ENCODE measurements at regions not wholly inside any gene's neighbourhood (a gene's known extent, or its start where the extent isn't known, plus 50 kb on each side); places are given as distances from the start of the nearest gene placed in this dataset.
"Not testable (repeated sequence)": the region's sequence is repeated elsewhere in the genome, so short reads cannot be mapped to it uniquely, and the experiment has no call there.

- DNase-seq = no peak
Observed at GRCh38 chr1:43039228-43040055, 80.8 kb upstream of the SLC2A1 start.

- no peak for DNase-seq
Observed at GRCh38 chr1:43038232-43038935, 79.7 kb upstream of the SLC2A1 start.

DNA sequence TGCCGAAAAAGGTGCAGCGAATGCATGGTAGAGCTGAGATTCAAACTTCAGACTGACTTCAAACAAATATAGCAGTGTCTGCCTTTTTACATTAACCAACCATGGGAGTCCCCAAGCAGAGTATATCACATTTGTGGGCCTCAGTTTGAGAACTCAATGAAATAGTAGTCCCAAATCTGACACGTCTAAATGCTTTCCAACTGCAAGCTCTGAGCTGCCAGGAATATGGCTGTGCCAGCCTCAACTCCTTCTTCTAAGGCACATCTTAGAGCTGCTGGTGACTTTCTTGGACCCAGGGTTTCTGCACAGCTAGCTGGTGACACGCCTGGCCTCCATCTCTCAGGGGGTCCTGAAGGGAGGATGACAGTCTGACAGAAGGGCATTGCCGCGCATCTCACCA, 78.8 kb upstream of the SLC2A1 start:
- no peak for DNase-seq

- no peak for DNase-seq
Observed at GRCh38 chr1:43036932-43037331, 78.3 kb upstream of the SLC2A1 start.

GRCh38 chr1:43035821-43036741, 77.4 kb upstream of the SLC2A1 start:
- DNase-seq = no peak

DNA sequence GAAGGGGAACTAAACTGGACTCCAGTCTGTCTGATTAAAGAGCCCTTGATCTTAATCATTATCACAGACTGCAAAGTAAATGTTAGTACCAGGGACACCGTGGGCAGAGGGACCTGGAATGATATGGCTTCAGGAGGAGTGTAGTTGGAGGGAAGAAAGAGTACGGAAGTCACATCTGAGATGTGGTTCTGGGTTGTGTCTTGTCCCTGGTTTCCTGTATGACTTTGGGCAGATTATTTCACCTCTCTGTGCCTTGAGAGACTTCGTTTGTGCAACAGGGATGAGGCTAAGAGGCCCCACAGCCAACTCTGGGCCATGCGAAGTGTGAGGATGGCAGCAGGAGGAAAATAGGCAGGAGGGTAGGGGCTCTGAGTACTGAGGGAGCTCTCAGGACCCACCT, 76.1 kb upstream of the SLC2A1 start:
- peak in 1 of 5 experiments; percentile 54 for DNase-seq

DNA sequence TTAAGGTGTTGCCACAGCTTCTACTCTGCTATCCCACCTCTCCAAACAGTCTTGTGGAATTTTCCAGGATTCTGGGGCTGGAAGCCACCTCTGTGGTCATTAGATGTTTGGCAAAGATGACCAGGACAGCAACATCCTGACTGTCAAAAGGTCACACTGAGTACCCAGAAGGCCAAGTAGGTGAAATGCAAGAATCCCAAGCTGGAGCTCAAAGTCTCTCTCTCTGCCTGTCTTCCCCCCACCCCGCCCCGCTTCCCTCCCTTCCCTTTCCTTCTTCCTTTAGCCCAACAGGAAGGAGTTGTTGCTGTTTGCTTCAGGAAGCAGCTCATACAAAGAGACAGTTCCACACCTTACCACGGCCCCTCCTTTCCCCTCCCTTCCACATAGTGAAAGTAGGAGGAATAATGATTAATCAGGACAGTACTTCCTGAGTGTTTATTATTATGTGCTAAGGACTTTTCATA, 75.6 kb upstream of the SLC2A1 start:
- DNase-seq = no peak

DNA sequence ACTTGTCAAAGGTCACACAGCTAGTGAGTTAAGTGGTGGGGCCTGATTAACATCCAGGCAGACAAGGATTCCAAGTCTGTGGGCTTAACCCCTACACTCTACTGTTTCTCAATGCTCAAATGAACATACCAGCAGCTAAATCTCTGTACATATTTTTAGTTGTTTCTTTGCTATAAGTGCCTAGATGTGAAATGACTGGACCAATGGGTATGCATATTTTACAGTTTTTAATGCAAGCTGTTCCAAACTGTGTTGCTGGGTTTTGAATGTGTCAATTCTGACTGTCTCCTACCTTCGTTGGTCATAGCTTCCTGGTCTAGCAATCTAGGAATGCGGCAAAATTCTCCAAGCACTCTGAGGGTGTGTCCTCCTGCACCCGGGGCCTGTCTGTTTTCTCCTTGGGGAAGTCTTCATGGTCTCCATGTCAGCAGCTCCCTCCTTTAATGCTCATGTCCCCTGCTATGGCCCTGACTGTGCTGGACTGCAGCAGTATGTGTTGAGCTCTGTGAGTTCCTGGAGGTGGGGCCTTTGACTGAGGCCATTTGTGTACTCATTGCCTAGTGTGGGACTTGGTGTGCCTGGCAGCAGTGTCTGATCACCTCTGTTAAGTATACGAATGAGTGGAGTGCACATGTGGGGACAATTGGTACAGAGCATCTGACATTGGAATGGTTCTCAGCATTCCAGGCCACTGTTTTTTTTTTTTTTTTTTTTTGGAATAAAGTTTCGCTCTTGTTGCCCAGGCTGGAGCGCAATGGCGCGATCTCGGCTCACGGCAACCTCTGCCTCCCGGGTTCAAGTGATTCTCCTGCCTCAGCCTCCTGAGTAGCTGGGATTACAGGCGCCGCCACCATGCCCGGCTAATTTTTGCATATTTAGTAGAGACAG, 72.9 kb upstream of the SLC2A1 start:
- DNase-seq = no peak

- DNase-seq = no peak
Observed at GRCh38 chr1:43024905-43025304, 66.2 kb upstream of the SLC2A1 start.

GRCh38 chr1:43021547-43022474, 63.1 kb upstream of the SLC2A1 start:
- no peak for DNase-seq

GRCh38 chr1:43019226-43019625, 60.6 kb upstream of the SLC2A1 start:
- no peak for DNase-seq

DNA sequence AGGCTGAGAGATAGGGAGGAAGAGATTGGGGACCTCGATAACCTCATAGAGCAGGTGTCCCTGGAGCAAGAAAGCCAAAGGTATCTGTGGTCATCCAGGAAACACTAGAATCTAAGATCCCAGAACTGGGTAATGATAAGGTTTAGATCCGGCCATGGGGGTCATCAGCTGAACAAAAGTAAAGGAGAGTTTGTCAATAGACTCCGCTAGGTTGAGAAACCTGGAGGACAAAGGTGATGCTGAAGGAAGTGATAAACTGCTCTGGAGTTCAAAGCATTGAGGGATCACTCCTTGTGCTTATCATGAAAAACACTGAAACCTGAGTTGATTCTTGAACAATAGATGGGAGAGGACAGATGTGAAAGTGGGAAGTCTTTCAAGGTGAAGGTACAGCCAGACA, 59.5 kb upstream of the SLC2A1 start:
- no peak for DNase-seq

- no peak for DNase-seq
Observed at GRCh38 chr1:43015269-43015668, 56.6 kb upstream of the SLC2A1 start.

GRCh38 chr1:43014579-43014978, 55.9 kb upstream of the SLC2A1 start:
- DNase-seq = not testable (repeated sequence)

- DNase-seq = no peak
Observed at GRCh38 chr1:43011020-43011419, 52.4 kb upstream of the SLC2A1 start.

- DNase-seq = no peak
Observed at GRCh38 chr1:43009274-43009673, 50.6 kb upstream of the SLC2A1 start.

DNA sequence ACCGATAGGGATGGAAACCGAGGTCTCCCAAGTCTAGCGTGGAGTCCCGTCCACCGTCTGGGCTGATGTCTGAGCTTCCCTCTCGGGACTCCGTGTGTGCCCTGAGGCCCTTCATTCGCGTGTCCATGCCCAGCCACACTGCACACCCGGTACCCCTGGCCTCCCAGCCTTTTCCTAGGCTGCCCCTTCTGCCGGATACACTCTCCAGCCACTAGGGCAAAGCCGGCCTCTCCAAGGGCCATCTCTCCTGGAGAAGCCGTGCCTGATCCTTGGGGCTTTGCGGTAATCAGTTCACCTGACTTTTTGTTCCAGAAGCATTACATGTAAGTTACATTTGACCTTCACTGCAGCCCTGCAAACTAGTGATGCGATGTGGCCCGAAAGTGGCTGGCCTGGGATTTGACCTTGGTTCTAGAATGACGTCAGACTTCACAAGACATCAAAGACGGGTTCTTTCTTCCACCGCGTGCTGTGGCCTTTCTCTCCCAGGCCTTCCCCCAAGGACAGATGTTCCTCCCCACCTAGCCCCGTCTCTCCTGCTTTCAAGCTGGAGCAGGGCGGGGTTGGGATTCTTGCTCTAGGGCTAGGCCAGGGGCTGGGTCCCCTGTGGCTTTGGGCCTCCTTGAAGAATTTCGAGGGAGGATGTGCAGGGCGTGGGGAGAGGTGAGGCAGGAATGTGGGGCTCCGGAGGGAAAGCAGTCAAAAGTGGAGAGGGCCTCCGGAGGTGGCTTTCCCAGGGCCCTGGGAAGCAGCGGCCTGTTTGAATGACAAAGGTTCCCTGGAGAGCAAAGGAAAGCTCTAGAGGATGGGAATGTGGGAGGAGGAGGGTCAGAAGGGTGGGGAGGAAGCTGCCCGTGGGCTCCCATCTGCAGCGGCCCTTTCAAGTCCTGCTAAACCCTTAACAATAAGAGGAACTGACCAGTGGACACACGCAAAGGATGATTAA, 49.7 kb upstream of the SLC2A1 start:
- no peak for DNase-seq

All from T-helper 2 cell (primary cell).